Psoas muscle (tissue), 7 donors: ENCODE measurements at regions not wholly inside any gene's neighbourhood (a gene's known extent, or its start where the extent isn't known, plus 50 kb on each side); places are given as distances from the start of the nearest gene placed in this dataset.
"Not testable (repeated sequence)": the region's sequence is repeated elsewhere in the genome, so short reads cannot be mapped to it uniquely, and the experiment has no call there.

ENCODE experiments used
- ATAC-seq, 4 donors: fragments of 200-7000 bp; cut with Tn5 transposase; one replicate each; pipeline ENCODE4 v1.9.1; 2020; ENCODE audit warnings: moderate library complexity in 3 of 4, mild to moderate bottlenecking in 2 of 4
- DNase-seq, 2 donors: peaks; one replicate each; pipeline ENCODE4 v3.0.0-alpha.2; 2020
- H3K27ac ChIP-seq: fragments of 200-600 bp; one replicate; pipeline ENCODE4 v1.8.0; 2022
- H3K27me3 ChIP-seq, 3 donors: fragments of 200-600 bp in 1 of 3; one replicate each; pipeline versions ENCODE4 v1.6.1 to v1.8.0; 2013 to 2022; ENCODE audit warnings: low read length in 2 of 3, mild to moderate bottlenecking in 2 of 3, moderate library complexity in 1 of 3; ENCODE audit not compliant: insufficient read depth in 3 of 3
- H3K36me3 ChIP-seq, 2 donors: fragments of 200-600 bp in 1 of 2; one replicate each; pipeline versions ENCODE4 v1.6.1 to v1.8.0; 2013 to 2022; ENCODE audit warnings: low read depth in 1 of 2, mild to moderate bottlenecking in 1 of 2, moderate library complexity in 1 of 2; ENCODE audit not compliant: insufficient read depth in 1 of 2
- H3K4me1 ChIP-seq: fragments of 200-600 bp; one replicate; pipeline ENCODE4 v1.8.0; 2022
- H3K4me3 ChIP-seq: fragments of 200-600 bp; one replicate; pipeline ENCODE4 v1.8.0; 2022; ENCODE audit warnings: mild to moderate bottlenecking
- H3K9me3 ChIP-seq: fragments of 200-600 bp; one replicate; pipeline ENCODE4 v1.8.0; 2022
- WGBS, 3 donors: extraction: QIAGEN DNeasy Blood & Tissue Kit; methylation state at CpG; one replicate each; pipeline versions ENCODE4 v1.1.6 to v1.1.7; 2013; 5-methylcytosine and 5-hydroxymethylcytosine counted together
- intact Hi-C, 2 donors: fragments of 100-400 bp; cut with DNase I; formaldehyde crosslinking; loops; one replicate each; pipeline versions ENCODE4 v1.11.0 to v1.14.2; 2022
- TF ChIP-seq, protein P1 (sequence below): fragments of 200-600 bp; IDR thresholded peaks from one replicate; pipeline ENCODE4 v1.8.0; 2022; ENCODE audit warnings: antibody characterized with exemption
- donor health status: healthy with polysubstance abuse.
- donor health status: DM: no; HTN: no; CAD: no; lungs with moderate emphysema.
- donor health status: Bipolar disorder and iron deficiency.
- donor health status: healthy.
- donor health status: DM: yes; HTN: yes; CAD: no.
- donor health status: DM: no; HTN: no; CAD: no.
- donor health status: DM: yes; HTN: yes; CAD: no.

GRCh38 chr2:160590664-160591063 is 97.1 kb upstream of the RBMS1 start:
- Histone ChIP-seq H3K27me3 (no peaks in the 10 kb centered on the region), H3K4me3 (no peak overlapping the region), H3K9me3 (no peaks in the 10 kb centered on the region), H3K4me1 (no peaks in the 10 kb centered on the region), H3K36me3 (no peaks in the 10 kb centered on the region), H3K27ac (no peak overlapping the region)
- TF ChIP-seq, protein P1, sequence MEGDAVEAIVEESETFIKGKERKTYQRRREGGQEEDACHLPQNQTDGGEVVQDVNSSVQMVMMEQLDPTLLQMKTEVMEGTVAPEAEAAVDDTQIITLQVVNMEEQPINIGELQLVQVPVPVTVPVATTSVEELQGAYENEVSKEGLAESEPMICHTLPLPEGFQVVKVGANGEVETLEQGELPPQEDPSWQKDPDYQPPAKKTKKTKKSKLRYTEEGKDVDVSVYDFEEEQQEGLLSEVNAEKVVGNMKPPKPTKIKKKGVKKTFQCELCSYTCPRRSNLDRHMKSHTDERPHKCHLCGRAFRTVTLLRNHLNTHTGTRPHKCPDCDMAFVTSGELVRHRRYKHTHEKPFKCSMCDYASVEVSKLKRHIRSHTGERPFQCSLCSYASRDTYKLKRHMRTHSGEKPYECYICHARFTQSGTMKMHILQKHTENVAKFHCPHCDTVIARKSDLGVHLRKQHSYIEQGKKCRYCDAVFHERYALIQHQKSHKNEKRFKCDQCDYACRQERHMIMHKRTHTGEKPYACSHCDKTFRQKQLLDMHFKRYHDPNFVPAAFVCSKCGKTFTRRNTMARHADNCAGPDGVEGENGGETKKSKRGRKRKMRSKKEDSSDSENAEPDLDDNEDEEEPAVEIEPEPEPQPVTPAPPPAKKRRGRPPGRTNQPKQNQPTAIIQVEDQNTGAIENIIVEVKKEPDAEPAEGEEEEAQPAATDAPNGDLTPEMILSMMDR: no peak
- intact Hi-C loops: loop anchor here in 1 of 2 donors (2.0 kb wide), 1 partner anchor 20 kb away; no protein-coding TSS in a partner anchor
- 64 to 92% (median 74%) methylated on average over 1 of the region's 1 CpG for WGBS, 3 donors
- DNase-seq: no peak
- no peak for ATAC-seq

DNA sequence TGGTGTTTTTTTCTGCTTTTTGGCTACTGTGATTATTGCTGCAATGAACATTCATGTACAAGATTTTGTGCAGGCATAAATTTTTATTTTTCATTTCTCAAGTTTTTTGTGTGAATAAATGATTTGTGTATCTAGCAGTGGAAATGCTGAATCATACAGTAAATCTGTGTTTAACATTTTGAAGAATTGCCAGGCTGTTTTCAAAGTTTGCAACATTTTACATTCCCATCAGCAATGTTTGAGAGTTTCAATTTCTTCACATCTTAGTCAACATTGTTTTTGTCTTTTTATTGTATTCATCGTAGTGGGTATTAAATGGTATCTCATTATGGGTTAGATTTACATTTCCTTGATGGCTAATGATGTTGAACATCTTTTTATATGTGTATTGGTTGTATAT is 98.8 kb upstream of the RBMS1 start:
- no peak overlapping the region for H3K4me3 ChIP-seq
- DNase-seq: no peak
- TF ChIP-seq, protein P1: no peak
- H3K27ac ChIP-seq: no peak overlapping the region
- H3K9me3 ChIP-seq: no peaks in the 10 kb centered on the region
- intact Hi-C loops: no loop called here
- 90 to 97% (median 92%) methylated on average over 1 of the region's 1 CpG for WGBS, 3 donors
- H3K27me3 ChIP-seq: no peaks in the 10 kb centered on the region
- H3K36me3 ChIP-seq: no peaks in the 10 kb centered on the region
- ATAC-seq: no peak
- H3K4me1 ChIP-seq: no peaks in the 10 kb centered on the region

- Histone ChIP-seq H3K27me3 (no peaks in the 10 kb centered on the region), H3K9me3 (no peaks in the 10 kb centered on the region), H3K27ac (no peak overlapping the region), H3K36me3 (no peaks in the 10 kb centered on the region), H3K4me3 (no peak overlapping the region), H3K4me1 (no peaks in the 10 kb centered on the region)
- DNase-seq: no peak
- no peak for ATAC-seq
- intact Hi-C loops: no loop called here
- TF ChIP-seq, protein P1: no peak
These were observed 99.4 kb upstream of the RBMS1 start for GRCh38 chr2:160592993-160593392.

GRCh38 chr2:160596441-160596840 is 102.8 kb upstream of the RBMS1 start:
- H3K4me1 ChIP-seq: no peaks in the 10 kb centered on the region
- ATAC-seq: no peak
- H3K4me3 ChIP-seq: no peak overlapping the region
- DNase-seq: no peak
- TF ChIP-seq, protein P1: no peak
- no peak overlapping the region for H3K27ac ChIP-seq
- no peaks in the 10 kb centered on the region for H3K27me3 ChIP-seq
- no peaks in the 10 kb centered on the region for H3K9me3 ChIP-seq
- H3K36me3 ChIP-seq: no peaks in the 10 kb centered on the region
- intact Hi-C loops: no loop called here

DNA sequence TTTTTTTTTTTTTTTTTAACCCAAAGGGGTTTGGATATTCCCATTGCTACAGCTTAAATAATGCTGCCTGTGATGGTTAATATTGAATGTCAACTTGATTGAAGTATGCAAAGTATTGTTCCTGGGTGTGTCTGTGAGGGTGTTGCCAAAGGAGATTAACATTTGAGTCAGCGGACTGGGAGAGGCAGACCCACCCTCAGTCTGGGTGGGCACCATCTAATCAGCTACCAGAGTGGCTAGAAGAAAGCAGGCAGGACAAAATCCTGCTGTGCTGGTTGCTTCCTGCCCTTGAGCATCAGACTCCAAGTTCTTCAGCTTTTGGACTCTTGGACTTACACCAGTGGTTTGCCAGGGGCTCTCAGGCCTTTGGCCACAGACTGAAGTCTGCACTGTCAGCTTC is 106.8 kb upstream of the RBMS1 start:
- H3K27ac ChIP-seq, H3K36me3 ChIP-seq, DNase-seq, intact Hi-C loops, H3K4me3 ChIP-seq, ATAC-seq, H3K9me3 ChIP-seq, H3K4me1 ChIP-seq, H3K27me3 ChIP-seq: not testable (repeated sequence)
- WGBS, 3 donors: 63 to 87% (median 82%) methylated on average over 1 of the region's 1 CpG
